K562 (cell line): ENCODE measurements at regions not wholly inside any gene's neighbourhood (a gene's known extent, or its start where the extent isn't known, plus 50 kb on each side); places are given as distances from the start of the nearest gene placed in this dataset.

ENCODE experiments used
- ATAC-seq: fragments of 200-7000 bp; cut with Tn5 transposase; 3 replicates; pipeline ENCODE4 v1.9.1; 2020; ENCODE audit warnings: moderate library complexity
- BruUV-seq: library from RNA; stranded (reverse); fragments of 400-500 nt; replicated peaks from 2 replicates; lab custom pipeline; 2021; lab: Mats Ljungman, UMichigan
- CTCF ChIA-PET: fragments of 300-600 bp; formaldehyde crosslinking; extraction: SDS; loops from one replicate; lab custom pipeline; 2021; ENCODE audit warnings: low intra/inter-chr PET ratio; lab: Yijun Ruan, JAX
- POLR2A ChIA-PET: fragments of 300-600, 350-650 bp; sonication (Branson Sonifier 250); formaldehyde crosslinking; extraction: SDS; loops from one replicate; lab custom pipeline; 2021; ENCODE audit warnings: antibody characterized with exemption, inconsistent platforms; lab: Yijun Ruan, JAX
- DNase-seq, 4 experiments: peaks; one replicate each; pipeline versions ENCODE4 v3.0.0 to v3.0.0-alpha.2; 2011 to 2018; ENCODE audit warnings: low spot score in 3 of 4, mixed read lengths in 3 of 4; ENCODE audit errors: extremely low read depth in 1 of 4
- FAIRE-seq: peaks from 2 replicates; lab custom pipeline; 2011; peaks lifted over from hg19 to GRCh38; lab: Jason Lieb, UNC
- H2AFZ ChIP-seq: 2 replicates; pipeline ENCODE4 v1.6.0; 2011; ENCODE audit warnings: low read depth, low read length, control low read depth, inconsistent platforms
- H3K27ac ChIP-seq: fragments of 200-600 bp; 3 replicates; pipeline ENCODE4 v1.8.0; 2011; ENCODE audit warnings: low read depth, mild to moderate bottlenecking, control low read depth, inconsistent platforms, low read length, moderate library complexity, mixed read lengths; ENCODE audit errors: extremely low read depth
- H3K27me3 ChIP-seq, 2 experiments: fragments of 300-600 bp in 1 of 2; 2 replicates in 1 of 2; 3 replicates in 1 of 2; pipeline versions ENCODE4 v1.6.0 to v1.8.0; 2011; ENCODE audit warnings: inconsistent platforms in 2 of 2, low read length in 2 of 2, mild to moderate bottlenecking in 1 of 2, mixed read lengths in 1 of 2, moderate library complexity in 1 of 2; ENCODE audit not compliant: control insufficient read depth in 2 of 2, insufficient read depth in 2 of 2
- H3K36me3 ChIP-seq: fragments of 300-600 bp; 3 replicates; pipeline ENCODE4 v1.8.0; 2011; ENCODE audit warnings: mild to moderate bottlenecking, low read length, inconsistent platforms; ENCODE audit not compliant: control insufficient read depth, insufficient read depth
- H3K4me1 ChIP-seq, 2 experiments: fragments of 200-600 bp in 1 of 2; replicated peaks in 1 of 2; 2 replicates in 1 of 2; 3 replicates in 1 of 2; pipeline versions ENCODE4 v1.5.1 to v1.8.0; 2011; ENCODE audit warnings: inconsistent platforms in 2 of 2, low read length in 2 of 2, mild to moderate bottlenecking in 1 of 2, mixed read lengths in 1 of 2, moderate library complexity in 1 of 2; ENCODE audit not compliant: control insufficient read depth in 2 of 2, insufficient read depth in 2 of 2
- H3K4me2 ChIP-seq: 2 replicates; pipeline ENCODE4 v1.6.1; 2011; ENCODE audit warnings: low read length, control low read depth, inconsistent platforms, mixed read lengths; ENCODE audit not compliant: insufficient read depth
- H3K4me3 ChIP-seq: fragments of 200-600 bp; sonication (generic), shearing (Covaris generic); 2 replicates; pipeline ENCODE4 v1.5.1; 2016; ENCODE audit warnings: control low read depth, inconsistent platforms
- H3K79me2 ChIP-seq: fragments of 200-600 bp; 3 replicates; pipeline ENCODE4 v1.8.0; 2011; ENCODE audit warnings: low read length, inconsistent platforms; ENCODE audit not compliant: control insufficient read depth, insufficient read depth
- H3K9ac ChIP-seq, 2 experiments: 2 replicates each; pipeline versions ENCODE4 v1.6.0 to v1.6.1; 2011; ENCODE audit warnings: low read depth in 2 of 2, low read length in 2 of 2, control low read depth in 1 of 2, inconsistent platforms in 1 of 2, mild to moderate bottlenecking in 1 of 2, mixed read lengths in 1 of 2; ENCODE audit not compliant: insufficient read depth in 1 of 2
- H3K9me1 ChIP-seq: one replicate; pipeline ENCODE4 v1.6.0; 2011; ENCODE audit warnings: inconsistent platforms, mild to moderate bottlenecking, low read length, moderate library complexity; ENCODE audit not compliant: control insufficient read depth, insufficient read depth
- H3K9me3 ChIP-seq: replicated peaks from 2 replicates; pipeline ENCODE4 v1.5.1; 2011; ENCODE audit warnings: low read depth, low read length, inconsistent platforms; ENCODE audit not compliant: control insufficient read depth, insufficient read depth
- H4K20me1 ChIP-seq: replicated peaks from 2 replicates; pipeline ENCODE4 v1.6.1; 2011; ENCODE audit warnings: low read length, inconsistent platforms, mixed read lengths; ENCODE audit not compliant: control insufficient read depth, insufficient read depth
- BRF1 ChIP-seq: IDR thresholded peaks from 3 replicates; pipeline ENCODE4 v1.6.1; 2011; ENCODE audit warnings: borderline replicate concordance, mild to moderate bottlenecking; ENCODE audit not compliant: insufficient read length; ENCODE audit errors: extremely low read depth
- DACH1 ChIP-seq: fragments of 450-650 bp; IDR thresholded peaks from 2 replicates; pipeline ENCODE4 v1.6.1; 2018; ENCODE audit not compliant: partially characterized antibody
- ELF1 ChIP-seq: fragments of 200-800 bp; sonication (Bioruptor generic); IDR thresholded peaks from 2 replicates; pipeline ENCODE4 v1.6.1; 2016; ENCODE audit warnings: missing genetic modification characterization, missing compliant biosample characterization
- ELF2 ChIP-seq: fragments of 250-450 bp; sonication (Bioruptor Pico); IDR thresholded peaks from 2 replicates; pipeline ENCODE4 v1.5.0; 2021; ENCODE audit warnings: mild to moderate bottlenecking
- EP400 ChIP-seq: fragments of 450-650 bp; IDR thresholded peaks from 2 replicates; pipeline ENCODE4 v1.6.1; 2017; ENCODE audit warnings: antibody characterized with exemption, mild to moderate bottlenecking, moderate library complexity
- ETV1 ChIP-seq: fragments of 450-650 bp; conservative IDR thresholded peaks from 2 replicates; pipeline ENCODE4 v1.6.1; 2016; ENCODE audit warnings: missing genetic modification characterization, control low read depth, low read depth, missing compliant biosample characterization
- FOSL1 ChIP-seq: fragments of 200-800 bp; sonication (Bioruptor generic); conservative IDR thresholded peaks from 2 replicates; pipeline ENCODE4 v1.6.1; 2016; ENCODE audit warnings: missing genetic modification characterization, missing compliant biosample characterization
- MAFK ChIP-seq: IDR thresholded peaks from 2 replicates; pipeline ENCODE4 v1.6.1; 2011; ENCODE audit warnings: low read length, improper control_type of control experiment
- MBD2 ChIP-seq: sonication (generic); IDR thresholded peaks from 2 replicates; pipeline ENCODE4 v1.6.1; 2016; ENCODE audit warnings: low read depth, borderline replicate concordance
- NR2C1 ChIP-seq, 2 experiments: fragments of 450-650 bp; IDR thresholded peaks; 2 replicates each; pipeline ENCODE4 v1.6.1; 2017; ENCODE audit warnings: mild to moderate bottlenecking in 2 of 2, antibody characterized with exemption in 1 of 2, inconsistent platforms in 1 of 2, missing compliant biosample characterization in 1 of 2, missing genetic modification characterization in 1 of 2
- PTTG1 ChIP-seq: fragments of 450-650 bp; IDR thresholded peaks from 2 replicates; pipeline ENCODE4 v1.6.1; 2016; ENCODE audit warnings: low read depth, mild to moderate bottlenecking, missing genetic modification characterization, missing compliant biosample characterization
- RNF2 ChIP-seq: sonication (generic); IDR thresholded peaks from 2 replicates; pipeline ENCODE4 v1.6.1; 2016
- ZBTB8A ChIP-seq: fragments of 450-650 bp; IDR thresholded peaks from 2 replicates; pipeline ENCODE4 v1.6.1; 2018; ENCODE audit warnings: mild to moderate bottlenecking, moderate library complexity; ENCODE audit not compliant: partially characterized antibody
- ZNF224 ChIP-seq: sonication (generic); formaldehyde crosslinking; IDR thresholded peaks from 2 replicates; pipeline ENCODE4 v1.8.0; 2022; ENCODE audit warnings: mild to moderate bottlenecking, missing genetic modification reagents
- ZNF384 ChIP-seq: IDR thresholded peaks from 2 replicates; pipeline ENCODE4 v1.6.1; 2012; ENCODE audit warnings: low read depth, low read length, improper control_type of control experiment
- ZNF75A ChIP-seq: fragments of 450-650 bp; formaldehyde crosslinking; IDR thresholded peaks from 2 replicates; pipeline ENCODE4 v1.4.0; 2020; ENCODE audit warnings: mild to moderate bottlenecking
- ZNF79 ChIP-seq: fragments of 250-450 bp; sonication (Bioruptor Pico); IDR thresholded peaks from 2 replicates; pipeline ENCODE4 v1.4.0; 2020; ENCODE audit warnings: low read depth, mild to moderate bottlenecking, moderate library complexity
- WGBS: fragments of 100-300 bp; shearing (Covaris generic); methylation state at CpG from one replicate; pipeline ENCODE4 v1.1.6; 2016; ENCODE audit warnings: low coverage, mixed read lengths; ENCODE audit not compliant: insufficient coverage; ENCODE audit errors: missing lambda C conversion rate; 5-methylcytosine and 5-hydroxymethylcytosine counted together
- in situ Hi-C: fragments of 300-500 bp; cut with MboI; formaldehyde crosslinking; loops from 4 replicates; pipeline ENCODE4 v1.15.0; 2018; ENCODE audit warnings: inconsistent platforms, mixed read lengths
- intact Hi-C: fragments of 100-400 bp; cut with micrococcal nuclease; formaldehyde crosslinking; loops from 2 replicates; pipeline ENCODE4 v1.14.2; 2022
- TF ChIP-seq, protein P1 (sequence below): fragments of 450-650 bp; IDR thresholded peaks from 2 replicates; pipeline ENCODE4 v1.6.1; 2014; ENCODE audit warnings: low read depth, mild to moderate bottlenecking, moderate library complexity, borderline replicate concordance
- TF ChIP-seq, protein P2 (sequence below): sonication (generic); formaldehyde crosslinking; IDR thresholded peaks from 2 replicates; pipeline ENCODE4 v1.8.1; 2023; ENCODE audit warnings: mild to moderate bottlenecking, missing genetic modification reagents
- TF ChIP-seq, protein P3 (sequence below): fragments of 450-650 bp; formaldehyde crosslinking; IDR thresholded peaks from 2 replicates; pipeline ENCODE4 v1.4.0; 2020; ENCODE audit warnings: mild to moderate bottlenecking, moderate library complexity

DNA sequence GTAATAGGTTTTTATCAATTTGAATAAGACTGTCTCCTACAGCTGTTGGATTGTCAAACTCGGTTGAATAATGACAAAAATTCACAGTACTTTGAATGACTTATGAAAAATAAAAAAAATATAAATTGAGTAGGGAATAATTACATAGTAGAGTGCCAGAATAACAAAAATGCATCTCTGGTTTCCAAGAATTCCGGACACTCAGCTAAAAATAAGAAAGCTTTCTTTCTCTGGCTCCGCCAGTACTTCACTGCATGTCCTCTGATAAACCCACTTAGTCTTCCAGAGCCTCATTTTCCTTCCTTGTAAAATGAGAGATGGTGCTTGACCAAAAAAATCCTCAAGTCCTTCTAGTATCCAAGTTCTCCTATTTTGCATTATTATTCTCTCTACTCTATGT, 374.6 kb upstream of the LUZP2 start:
- CTCF ChIA-PET = no interaction called here
- WGBS = 0% methylated on average over 3 of the region's 3 CpGs
- no peak overlapping the region for H3K4me2 ChIP-seq
- H3K36me3 ChIP-seq = no peaks in the 10 kb centered on the region
- FAIRE-seq (no peak), DNase-seq (no peak), ATAC-seq (no peak)
- no peaks in the 10 kb centered on the region for H3K27me3 ChIP-seq
- no peaks in the 10 kb centered on the region for H3K9me3 ChIP-seq
- H3K27ac ChIP-seq = no peak overlapping the region
- no peaks in the 10 kb centered on the region for H3K79me2 ChIP-seq
- no peaks in the 10 kb centered on the region for H3K4me1 ChIP-seq
- H3K9ac ChIP-seq = no peak overlapping the region
- H2AFZ ChIP-seq = no peak overlapping the region
- H3K4me3 ChIP-seq = no peak overlapping the region
- POLR2A ChIA-PET = no interaction called here
- H4K20me1 ChIP-seq = no peaks in the 10 kb centered on the region
- in situ Hi-C loops = no loop called here
- no TSS peak for BruUV-seq
- no peaks in the 10 kb centered on the region for H3K9me1 ChIP-seq
- no peak for TF ChIP-seq ETV1 (tag)
- no peak for TF ChIP-seq EP400
- no peak for TF ChIP-seq ELF2 (CRISPR knock-in tag)
- no peak for TF ChIP-seq ZNF224
- no peak for TF ChIP-seq ZNF384
- TF ChIP-seq DACH1 = no peak
- TF ChIP-seq, protein P1, sequence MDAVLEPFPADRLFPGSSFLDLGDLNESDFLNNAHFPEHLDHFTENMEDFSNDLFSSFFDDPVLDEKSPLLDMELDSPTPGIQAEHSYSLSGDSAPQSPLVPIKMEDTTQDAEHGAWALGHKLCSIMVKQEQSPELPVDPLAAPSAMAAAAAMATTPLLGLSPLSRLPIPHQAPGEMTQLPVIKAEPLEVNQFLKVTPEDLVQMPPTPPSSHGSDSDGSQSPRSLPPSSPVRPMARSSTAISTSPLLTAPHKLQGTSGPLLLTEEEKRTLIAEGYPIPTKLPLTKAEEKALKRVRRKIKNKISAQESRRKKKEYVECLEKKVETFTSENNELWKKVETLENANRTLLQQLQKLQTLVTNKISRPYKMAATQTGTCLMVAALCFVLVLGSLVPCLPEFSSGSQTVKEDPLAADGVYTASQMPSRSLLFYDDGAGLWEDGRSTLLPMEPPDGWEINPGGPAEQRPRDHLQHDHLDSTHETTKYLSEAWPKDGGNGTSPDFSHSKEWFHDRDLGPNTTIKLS = no peak
- TF ChIP-seq ZNF75A (CRISPR knock-in tag) = no peak
- no peak for TF ChIP-seq ZBTB8A
- no peak for TF ChIP-seq RNF2
- TF ChIP-seq MBD2 = no peak
- no peak for TF ChIP-seq PTTG1 (tag)
- TF ChIP-seq, protein P2, sequence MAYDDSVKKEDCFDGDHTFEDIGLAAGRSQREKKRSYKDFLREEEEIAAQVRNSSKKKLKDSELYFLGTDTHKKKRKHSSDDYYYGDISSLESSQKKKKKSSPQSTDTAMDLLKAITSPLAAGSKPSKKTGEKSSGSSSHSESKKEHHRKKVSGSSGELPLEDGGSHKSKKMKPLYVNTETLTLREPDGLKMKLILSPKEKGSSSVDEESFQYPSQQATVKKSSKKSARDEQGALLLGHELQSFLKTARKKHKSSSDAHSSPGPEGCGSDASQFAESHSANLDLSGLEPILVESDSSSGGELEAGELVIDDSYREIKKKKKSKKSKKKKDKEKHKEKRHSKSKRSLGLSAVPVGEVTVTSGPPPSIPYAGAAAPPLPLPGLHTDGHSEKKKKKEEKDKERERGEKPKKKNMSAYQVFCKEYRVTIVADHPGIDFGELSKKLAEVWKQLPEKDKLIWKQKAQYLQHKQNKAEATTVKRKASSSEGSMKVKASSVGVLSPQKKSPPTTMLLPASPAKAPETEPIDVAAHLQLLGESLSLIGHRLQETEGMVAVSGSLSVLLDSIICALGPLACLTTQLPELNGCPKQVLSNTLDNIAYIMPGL (CRISPR knock-in tag) = no peak
- no peak for TF ChIP-seq MAFK
- no peak for TF ChIP-seq FOSL1 (tag)
- TF ChIP-seq ZNF79 (CRISPR knock-in tag) = no peak
- TF ChIP-seq, protein P3, sequence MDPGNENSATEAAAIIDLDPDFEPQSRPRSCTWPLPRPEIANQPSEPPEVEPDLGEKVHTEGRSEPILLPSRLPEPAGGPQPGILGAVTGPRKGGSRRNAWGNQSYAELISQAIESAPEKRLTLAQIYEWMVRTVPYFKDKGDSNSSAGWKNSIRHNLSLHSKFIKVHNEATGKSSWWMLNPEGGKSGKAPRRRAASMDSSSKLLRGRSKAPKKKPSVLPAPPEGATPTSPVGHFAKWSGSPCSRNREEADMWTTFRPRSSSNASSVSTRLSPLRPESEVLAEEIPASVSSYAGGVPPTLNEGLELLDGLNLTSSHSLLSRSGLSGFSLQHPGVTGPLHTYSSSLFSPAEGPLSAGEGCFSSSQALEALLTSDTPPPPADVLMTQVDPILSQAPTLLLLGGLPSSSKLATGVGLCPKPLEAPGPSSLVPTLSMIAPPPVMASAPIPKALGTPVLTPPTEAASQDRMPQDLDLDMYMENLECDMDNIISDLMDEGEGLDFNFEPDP (CRISPR knock-in tag) = no peak
- TF ChIP-seq ELF1 (tag) = no peak
- TF ChIP-seq NR2C1 (IDR thresholded peaks at IDR 0.05) = no peak
- TF ChIP-seq NR2C1 (tag; IDR thresholded peaks at IDR 0.05) = no peak
- no peak for TF ChIP-seq BRF1
- intact Hi-C loops = no loop called here
